ENCODE measurements at regions not wholly inside any gene's neighbourhood (a gene's known extent, or its start where the extent isn't known, plus 50 kb on each side); places are given as distances from the start of the nearest gene placed in this dataset.

- DNase-seq, result no peak
These were observed 50.7 kb downstream of the ARHGAP35 start for GRCh38 chr19:46911456-46911855.

- DNase-seq, result no peak
These were observed 52.5 kb downstream of the ARHGAP35 start for GRCh38 chr19:46913198-46913851.

GRCh38 chr19:46913852-46914430 is 53.1 kb downstream of the ARHGAP35 start:
- no peak for DNase-seq

- no peak for DNase-seq
These were observed 54.6 kb downstream of the ARHGAP35 start for GRCh38 chr19:46915386-46915785.

DNA sequence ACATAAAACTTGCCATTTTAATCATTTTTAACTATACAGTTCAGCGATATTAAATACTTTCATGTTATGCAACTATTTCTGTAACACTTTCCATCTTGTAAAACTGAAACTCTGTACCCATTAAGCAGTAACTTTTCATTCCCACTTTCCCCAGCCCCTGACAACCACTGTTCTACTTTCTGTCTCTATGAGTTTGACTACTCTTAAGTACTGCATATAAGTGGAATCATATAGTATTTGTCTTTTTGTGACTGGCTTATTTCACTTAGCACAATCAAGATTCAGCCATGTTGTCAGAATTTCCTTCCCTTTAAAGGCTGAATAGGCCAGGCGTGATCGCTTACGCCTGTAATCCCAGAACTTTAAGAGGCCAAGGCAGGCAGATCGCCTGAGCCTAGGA is 56.2 kb downstream of the ARHGAP35 start:
- no peak for DNase-seq

- no peak for DNase-seq
These were observed 58.5 kb downstream of the ARHGAP35 start for GRCh38 chr19:46919324-46919723.

GRCh38 chr19:46920362-46920761 is 59.6 kb downstream of the ARHGAP35 start:
- DNase-seq, result no peak

DNA sequence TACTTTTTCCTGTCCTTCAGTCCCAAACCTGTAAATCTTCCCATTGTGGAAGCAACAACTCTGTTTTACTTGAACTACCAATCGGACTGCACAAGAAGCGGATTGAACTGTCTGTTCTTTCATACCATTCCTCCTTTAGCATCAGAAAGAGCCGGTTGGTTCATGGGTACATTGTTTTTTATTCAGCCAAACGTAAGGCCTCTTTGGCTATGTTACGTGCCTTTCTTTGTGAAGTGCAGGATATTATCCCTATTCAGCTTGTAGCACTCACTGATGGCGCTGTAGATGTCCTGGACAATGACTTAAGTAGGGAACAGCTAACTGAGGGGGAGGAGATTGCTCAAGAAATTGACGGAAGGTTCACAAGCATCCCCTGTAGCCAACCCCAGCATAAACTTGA is 60.3 kb downstream of the ARHGAP35 start:
- no peak for DNase-seq

DNA sequence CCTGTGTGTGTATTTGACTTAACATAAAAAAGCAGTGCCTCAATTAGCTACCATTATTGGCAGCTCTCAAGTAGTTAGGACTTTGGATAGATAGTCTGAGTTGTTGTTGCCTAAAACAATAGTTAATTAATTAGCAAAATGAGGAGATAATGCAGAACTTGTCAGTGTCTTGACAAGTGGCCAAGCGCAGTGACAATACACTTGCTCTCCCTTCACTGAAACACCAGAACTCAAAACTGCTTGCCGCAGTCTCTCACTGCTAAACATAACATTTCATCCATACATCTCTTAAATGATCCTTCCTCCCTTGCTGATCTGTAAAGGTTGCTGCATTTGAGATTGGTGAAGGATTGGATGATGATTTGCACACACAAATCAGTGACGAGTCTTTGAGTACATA is 61.7 kb downstream of the ARHGAP35 start:
- DNase-seq, result no peak

- no peak for DNase-seq
These were observed 64.2 kb downstream of the ARHGAP35 start for GRCh38 chr19:46924874-46925547.

DNA sequence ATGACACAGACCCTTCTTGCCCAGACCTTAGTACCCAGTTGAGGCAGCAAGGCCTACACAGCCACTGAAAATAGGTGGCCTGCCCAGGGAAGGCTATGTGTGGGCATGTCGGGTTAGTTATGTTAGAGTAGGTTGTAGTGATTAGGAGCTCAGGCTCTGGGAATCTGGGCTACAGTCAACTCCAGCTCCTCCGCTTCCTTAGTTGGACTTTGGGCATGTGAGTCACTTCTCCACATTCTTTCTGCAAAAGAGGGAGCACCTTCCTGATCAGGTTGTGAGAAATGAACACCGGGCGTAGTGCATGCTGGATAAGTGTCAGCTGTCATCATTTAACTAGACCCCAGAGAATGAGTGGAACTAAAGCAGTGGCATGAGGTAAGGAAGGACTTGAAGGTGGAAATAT is 64.8 kb downstream of the ARHGAP35 start:
- no peak for DNase-seq

- DNase-seq, result peak in 1 of 2 experiments; percentile 22
These were observed 65.6 kb downstream of the ARHGAP35 start for GRCh38 chr19:46926170-46927071.

DNA sequence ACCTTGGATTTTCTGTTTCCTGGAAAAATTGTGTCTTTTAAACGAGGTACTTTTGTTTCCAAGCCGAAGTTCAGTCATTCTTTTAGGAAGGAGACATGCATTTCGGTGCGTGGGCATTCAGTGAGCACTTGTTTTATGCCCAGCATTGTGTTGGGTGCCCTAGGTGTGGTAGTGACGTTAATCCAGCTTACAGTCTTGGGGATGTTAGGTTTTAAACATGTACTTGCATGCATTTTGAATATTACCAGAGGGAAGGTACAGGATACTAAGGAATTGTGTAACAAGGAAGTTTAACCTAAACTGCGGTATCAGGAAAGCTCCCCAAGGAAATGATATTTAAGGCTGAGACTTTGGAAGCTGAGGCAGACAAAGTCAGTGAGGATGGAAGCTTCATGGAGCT is 66.3 kb downstream of the ARHGAP35 start:
- DNase-seq, result no peak

DNA sequence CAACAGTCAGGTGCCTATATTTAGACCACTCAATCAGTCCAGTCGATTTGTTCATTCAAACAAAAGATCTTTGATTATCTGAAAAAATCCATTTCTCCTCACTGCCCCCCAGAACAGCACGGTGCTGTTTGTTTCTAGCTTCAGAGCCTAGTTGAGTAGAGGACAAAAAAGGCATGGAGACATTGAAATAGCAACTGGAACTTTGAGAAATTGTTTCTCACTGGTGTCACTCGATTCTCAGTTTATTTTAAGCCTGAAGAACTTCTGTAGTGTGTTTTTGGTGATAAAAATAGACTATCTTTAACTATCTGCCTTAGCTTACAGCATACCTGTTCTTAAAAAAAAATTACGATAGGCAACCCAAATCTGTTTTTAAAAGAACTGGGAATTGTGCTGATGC is 67.1 kb downstream of the ARHGAP35 start:
- DNase-seq, result no peak

GRCh38 chr19:46928951-46929350 is 68.2 kb downstream of the ARHGAP35 start:
- DNase-seq, result no peak

GRCh38 chr19:46931202-46931601 is 70.4 kb downstream of the ARHGAP35 start:
- no peak for DNase-seq

DNA sequence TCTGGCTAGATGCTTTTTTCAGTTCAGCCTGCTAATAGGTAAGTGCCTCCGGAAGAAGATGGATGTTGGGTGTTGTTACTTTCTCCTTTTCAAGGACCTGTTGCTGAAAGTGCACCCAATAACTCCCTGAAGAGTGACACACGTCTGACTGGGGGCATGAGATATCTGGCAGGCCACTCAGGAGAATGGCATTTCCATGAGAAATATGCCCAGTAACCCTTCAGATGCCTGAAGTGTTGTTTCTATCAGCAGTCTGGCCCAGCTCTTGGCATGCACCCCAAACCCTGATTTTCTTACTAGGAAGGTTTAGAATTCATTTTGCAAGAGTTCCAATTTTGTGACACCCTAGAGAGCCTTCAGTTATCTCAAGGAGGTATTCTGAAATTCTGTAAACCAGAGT is 71.5 kb downstream of the ARHGAP35 start:
- DNase-seq, result no peak

GRCh38 chr19:46935066-46935663 is 74.4 kb downstream of the ARHGAP35 start:
- no peak for DNase-seq

- DNase-seq, result no peak
These were observed 76.3 kb upstream of the NPAS1 start for GRCh38 chr19:46943150-46943946.

DNA sequence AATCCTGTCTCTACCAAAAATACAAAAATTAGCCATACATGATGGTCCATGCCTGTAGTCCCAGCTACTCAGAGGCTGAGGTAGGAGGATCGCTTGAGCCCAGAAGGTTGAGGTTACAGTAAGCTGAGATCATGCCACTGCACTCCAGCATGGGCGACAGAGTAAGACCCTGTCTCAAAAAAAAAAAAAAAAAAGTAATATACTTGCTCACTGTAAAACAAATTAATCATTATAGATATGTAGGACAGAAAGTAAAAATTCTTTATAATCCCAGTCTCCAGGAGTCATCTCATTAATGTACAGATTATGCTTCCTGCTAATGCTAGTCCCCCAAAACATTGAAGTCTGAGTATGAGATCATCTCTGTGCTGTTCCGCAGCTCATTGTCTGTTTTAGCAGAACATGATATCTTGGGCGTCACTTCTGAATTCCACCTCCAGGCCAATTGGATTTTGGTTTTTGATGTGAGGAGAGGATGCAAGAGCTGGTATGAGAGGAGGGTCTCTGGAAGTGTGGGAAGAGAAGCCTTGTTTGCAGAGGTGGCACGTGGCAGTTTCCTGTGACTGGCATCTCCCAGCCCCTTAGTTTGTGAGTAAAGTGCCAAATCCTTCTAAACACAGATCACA is 75.4 kb upstream of the NPAS1 start:
- no peak for DNase-seq

DNA sequence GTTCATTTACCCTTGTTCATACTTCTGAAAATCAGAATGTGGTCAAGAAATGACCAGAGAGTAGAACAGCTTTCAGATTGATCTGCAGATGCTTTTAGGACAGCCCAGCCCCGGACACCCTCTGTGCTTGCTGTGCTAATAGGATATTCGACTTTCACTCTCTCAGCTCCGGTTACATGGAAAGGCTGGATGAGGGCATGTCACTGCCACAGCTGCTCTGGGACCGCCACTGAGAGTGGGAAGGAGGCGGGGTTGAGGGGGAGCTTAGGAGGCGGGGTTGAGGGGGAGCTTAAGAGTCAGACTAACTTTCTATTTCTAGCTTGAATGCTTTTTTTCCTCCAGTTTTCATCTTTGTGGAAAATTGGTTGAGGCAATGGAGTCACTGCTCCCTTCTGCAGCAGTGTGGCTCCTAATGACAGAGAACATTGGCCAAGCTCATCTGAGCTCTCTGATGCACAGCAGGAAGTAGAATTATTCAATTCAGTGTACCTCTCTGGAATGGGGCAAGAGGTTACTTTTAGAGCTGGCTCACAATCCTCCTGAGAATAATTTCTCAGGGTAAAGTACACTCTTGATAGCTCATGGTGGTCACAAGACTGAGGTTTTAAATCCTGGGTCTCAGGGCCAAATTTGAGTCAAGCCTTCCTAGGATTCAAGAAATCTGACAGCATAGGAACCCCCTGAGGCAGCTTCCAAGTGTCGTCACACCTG is 74.6 kb upstream of the NPAS1 start:
- DNase-seq, result peak in 1 of 2 experiments; percentile 37
